ENCODE measurements at regions not wholly inside any gene's neighbourhood (a gene's known extent, or its start where the extent isn't known, plus 50 kb on each side); places are given as distances from the start of the nearest gene placed in this dataset.
A peak's percentile ranks its signal among the peaks of the same experiment; 100 is the strongest.

GRCh38 chr12:91918431-91918830 is 227.2 kb downstream of the BTG1 start:
- no peak for DNase-seq

GRCh38 chr12:91914701-91915100 is 230.9 kb downstream of the BTG1 start:
- no peak for DNase-seq

- peak; percentile 50 for DNase-seq
These were observed 232.0 kb downstream of the BTG1 start for GRCh38 chr12:91913651-91914050.

DNA sequence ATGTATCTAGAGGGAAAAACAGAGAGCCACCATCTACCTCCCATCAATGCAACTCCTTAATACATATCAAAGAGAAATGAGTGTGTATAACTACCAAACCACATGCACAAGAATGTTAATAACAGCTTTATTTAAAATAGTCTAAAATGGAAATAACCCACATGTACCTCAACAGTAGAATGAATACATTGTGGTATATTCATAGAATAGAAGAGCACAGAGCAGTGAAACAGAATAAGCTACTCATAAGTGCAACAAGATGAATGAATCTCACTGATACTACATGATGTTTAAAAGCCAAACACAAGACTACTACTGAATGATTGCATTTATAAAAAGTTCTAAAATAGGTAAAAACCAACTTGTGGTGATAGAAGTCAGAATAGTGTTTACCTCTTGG is 232.5 kb downstream of the BTG1 start:
- no peak for DNase-seq

DNA sequence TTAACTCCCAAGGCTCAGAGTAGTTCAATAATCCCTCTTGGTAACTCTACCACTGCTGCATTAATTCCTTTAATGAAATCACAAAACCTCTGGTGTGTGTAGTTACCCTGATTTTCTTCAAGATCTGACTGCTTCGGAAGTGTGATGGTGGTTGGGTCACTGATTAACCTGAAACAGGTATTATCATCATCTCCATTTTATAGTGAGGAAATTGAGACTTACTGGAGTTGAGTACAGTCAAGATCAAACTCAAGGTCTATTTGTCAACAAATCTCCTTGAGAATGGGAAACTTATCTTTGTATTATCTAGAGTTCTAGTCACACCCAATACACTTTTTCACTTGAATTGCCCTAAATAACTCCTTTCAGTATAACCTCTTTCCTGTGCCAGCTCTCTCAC is 233.5 kb downstream of the BTG1 start:
- DNase-seq: no peak

DNA sequence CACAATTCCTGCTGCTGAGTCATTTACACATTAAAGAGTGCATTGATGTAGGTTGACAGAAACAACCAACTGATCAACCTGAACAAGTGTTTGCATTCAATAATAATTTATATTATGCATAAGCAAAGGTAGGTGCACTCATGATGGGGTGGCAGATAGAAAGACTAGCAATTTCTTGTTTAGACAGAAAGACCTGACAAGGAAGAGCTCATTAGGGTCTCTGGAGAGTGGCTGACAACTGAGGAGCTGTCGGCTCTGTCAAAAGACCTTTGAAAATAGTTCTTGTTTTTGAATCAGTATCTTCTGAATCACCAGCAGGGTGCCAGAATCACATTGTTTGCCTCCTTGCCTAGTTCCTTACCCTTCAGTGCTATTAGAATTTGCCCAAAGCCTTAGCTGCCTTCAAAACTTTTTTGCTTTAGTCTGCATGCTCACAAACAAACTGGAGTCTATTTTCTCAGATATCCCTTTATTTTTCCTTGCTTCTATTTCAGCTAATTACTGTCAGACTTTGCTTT is 234.7 kb downstream of the BTG1 start:
- peak; percentile 16 for DNase-seq

DNA sequence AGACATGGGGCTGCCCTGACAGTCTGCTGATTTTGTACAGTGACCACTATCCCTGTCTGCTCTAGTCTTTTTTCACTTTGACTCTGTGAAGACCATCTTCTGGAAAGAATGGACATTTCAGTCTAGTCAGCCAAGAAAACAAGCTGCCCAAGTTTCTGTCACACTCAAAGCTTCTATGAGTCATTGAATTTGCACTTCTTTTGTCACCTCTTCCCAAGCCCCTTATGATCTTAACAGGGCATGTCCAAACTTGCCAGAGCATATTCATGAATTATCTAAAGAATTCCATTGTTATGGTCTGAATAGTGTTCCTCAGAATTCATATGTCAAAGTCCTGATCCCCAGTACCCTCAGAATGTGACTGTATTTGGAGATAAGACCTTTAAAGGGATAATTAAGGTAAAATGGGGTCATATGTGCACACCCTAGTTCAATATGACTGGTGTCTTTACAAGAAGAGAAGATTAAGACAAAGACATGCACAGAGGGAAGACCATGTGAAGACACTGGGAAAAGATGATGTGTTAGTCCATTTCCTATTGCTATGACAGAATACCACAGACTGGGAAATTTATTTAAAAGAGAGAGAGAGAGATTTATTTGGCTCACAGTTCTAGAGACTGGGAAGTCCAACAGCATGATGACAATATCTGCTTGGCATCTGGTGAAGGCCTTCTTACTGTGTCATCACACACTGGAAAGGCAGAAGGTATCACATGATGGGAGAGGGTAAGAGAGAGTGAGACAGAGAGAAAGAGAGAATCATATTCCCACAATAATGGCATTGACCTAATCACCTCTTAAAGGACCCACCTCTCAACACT is 242.6 kb downstream of the BTG1 start:
- peak; percentile 10 for DNase-seq

DNA sequence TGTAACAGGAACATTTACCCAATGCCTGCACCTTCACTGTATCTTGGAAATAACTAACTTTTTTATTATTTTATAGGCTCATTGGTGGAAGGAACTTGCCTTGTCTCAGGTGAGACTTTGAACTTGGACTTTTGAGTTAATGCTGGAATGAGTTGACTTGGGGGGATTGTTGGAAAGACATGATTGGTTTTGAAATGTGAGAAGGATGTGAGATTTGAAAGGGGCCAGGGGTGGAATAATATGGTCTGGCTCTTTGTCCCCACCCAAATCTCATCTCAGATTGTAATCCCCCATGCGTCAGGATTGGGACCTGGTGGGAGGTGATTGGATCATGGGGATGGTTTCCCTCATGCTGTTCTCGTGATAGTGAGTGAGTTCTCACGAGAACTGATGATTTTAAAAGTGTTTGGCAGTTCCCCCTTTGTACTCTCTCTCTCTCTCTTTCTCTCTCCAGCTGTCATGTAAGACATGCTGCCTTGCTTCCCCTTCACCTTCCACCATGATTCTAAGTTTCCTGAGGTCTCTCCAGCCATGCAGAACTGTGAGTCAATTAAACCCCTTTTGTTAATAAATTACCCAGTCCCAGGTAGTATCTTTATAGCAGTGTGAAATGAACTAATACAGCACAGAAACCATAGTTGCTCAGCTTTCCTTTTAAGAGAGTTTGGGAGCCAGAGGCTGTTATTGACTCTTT is 244.1 kb downstream of the BTG1 start:
- no peak for DNase-seq

- no peak for DNase-seq
These were observed 244.7 kb downstream of the BTG1 start for GRCh38 chr12:91900971-91901370.

DNA sequence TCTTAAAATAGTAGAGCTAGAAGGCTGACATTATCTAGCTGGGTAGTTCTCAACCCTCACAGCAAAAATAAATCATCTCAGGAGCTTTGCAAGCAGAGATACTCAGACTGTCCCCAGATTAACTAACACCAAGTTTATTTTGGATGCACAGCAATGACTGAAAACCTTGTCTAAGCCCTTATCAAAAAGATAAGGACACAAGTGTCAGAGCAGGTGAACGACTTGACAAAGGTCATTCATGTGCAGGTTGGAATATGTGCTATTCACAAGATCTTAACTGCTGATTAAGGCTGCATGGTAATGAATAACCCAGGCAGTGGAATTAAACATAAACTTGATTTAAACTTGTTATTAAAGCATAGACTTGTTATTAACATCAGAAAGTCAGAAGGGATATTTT is 246.6 kb downstream of the BTG1 start:
- no peak for DNase-seq

GRCh38 chr12:91897025-91897515 is 248.6 kb downstream of the BTG1 start:
- DNase-seq: no peak

DNA sequence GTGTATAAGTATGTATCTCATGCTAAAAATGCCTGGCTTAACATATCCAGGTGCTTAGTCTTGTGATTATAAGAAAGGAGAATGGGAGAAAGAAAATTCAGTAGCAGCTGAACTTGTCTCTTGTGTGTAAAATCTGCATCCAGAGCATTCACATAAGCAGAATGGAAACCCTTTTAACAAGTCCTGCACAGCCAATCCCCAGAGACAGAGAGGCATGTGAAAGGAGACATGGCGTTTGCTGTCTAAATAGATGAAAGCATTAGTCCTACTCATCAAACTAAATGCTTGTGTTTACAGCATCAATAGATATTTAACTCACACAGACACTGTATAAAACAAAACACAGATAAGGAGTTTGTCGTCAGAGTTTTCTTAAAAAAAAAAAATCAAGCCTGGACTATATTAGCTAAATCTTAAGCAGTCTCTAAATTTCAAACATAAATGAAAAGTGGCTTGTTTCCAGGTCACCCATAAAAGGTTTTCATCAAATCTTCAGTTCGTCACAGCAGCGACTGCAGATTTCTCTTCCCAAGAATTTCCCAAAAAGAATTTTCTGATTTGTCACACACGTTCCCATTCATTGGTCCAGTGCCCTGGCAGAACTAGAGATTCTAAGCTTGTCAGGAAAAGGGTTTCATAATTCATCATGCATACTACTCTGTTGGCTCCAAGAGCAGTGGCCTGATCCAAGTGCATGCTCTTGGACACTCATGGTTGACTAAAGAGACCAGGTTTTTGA is 249.2 kb downstream of the BTG1 start:
- DNase-seq: no peak

- no peak for DNase-seq
These were observed 250.7 kb downstream of the BTG1 start for GRCh38 chr12:91894911-91895310.

DNA sequence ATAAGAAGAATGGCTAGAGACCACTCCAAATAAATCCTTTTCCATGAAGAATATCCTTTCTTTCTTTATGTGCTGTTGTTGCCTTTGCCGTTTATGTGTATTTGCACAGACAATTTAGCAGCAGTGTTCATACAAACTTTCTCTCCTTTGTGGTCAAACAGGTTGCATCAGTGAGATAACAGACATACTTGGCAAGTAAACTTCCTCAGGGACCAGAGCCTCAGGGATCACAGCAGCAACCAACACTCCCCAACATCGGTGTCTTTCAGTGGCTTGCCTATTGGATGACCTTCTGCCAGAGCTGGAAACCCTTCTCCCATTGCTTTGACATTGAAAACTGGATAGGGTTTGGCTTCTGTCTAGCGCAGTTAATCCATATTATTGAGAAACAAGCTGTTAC is 252.2 kb downstream of the BTG1 start:
- DNase-seq: no peak

- DNase-seq: no peak
These were observed 253.4 kb downstream of the BTG1 start for GRCh38 chr12:91892081-91892855.

GRCh38 chr12:91890742-91891141 is 254.9 kb downstream of the BTG1 start:
- peak; percentile 38 for DNase-seq

DNA sequence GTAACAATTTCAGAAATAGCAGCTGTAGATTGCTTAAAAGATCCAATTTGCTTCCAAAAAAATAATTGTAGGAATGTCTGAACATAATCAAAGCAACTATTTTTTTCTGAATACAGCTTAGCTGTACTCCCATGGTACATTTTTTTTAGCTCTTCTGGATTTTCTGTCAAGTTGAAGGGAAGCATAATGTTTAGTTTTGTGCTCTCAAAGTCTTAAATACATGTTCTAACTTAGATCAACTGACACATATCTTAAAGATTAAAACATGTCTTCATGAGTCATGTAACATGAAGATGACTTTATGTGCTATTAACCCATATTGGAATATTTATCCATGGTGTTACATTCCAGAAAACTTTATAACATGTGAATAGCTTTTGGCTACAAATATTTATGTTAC is 255.7 kb downstream of the BTG1 start:
- no peak for DNase-seq

DNA sequence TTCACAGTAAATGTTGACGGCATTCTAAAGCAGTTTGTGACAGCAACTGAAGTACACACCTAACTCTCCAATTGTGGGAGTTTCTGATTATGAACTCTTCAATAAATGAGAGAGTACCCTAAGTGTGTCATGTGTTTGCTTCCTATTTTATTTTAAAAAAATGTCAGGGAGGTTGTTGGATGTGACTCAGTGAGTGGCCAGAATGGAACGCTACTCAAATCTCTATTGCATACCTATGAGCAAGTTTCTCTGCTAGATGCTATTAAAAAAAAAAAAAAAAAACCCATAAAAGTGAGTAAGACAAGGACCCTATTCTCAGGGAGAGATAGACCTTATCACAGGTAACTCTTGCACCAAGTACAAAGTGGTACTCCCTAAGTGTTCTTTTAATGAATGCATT is 256.6 kb downstream of the BTG1 start:
- DNase-seq: no peak

DNA sequence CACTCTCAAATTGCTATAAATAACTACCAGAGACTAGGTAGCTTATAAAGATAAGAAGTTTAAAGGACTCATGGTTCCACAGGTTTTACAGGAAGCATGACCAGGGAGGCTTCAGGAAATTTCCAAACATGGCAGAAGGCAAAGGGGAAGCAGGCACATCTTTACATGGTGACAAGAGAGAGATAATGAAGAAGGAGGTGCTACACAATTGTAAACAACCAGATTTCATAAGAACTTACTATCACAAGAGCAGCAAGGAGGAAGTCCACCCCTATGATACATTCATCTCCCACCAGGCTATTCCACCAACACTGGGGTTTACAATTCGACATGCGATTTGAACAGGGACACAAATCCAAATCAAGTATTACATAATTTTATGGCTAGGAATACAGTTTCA is 257.7 kb downstream of the BTG1 start:
- no peak for DNase-seq

DNA sequence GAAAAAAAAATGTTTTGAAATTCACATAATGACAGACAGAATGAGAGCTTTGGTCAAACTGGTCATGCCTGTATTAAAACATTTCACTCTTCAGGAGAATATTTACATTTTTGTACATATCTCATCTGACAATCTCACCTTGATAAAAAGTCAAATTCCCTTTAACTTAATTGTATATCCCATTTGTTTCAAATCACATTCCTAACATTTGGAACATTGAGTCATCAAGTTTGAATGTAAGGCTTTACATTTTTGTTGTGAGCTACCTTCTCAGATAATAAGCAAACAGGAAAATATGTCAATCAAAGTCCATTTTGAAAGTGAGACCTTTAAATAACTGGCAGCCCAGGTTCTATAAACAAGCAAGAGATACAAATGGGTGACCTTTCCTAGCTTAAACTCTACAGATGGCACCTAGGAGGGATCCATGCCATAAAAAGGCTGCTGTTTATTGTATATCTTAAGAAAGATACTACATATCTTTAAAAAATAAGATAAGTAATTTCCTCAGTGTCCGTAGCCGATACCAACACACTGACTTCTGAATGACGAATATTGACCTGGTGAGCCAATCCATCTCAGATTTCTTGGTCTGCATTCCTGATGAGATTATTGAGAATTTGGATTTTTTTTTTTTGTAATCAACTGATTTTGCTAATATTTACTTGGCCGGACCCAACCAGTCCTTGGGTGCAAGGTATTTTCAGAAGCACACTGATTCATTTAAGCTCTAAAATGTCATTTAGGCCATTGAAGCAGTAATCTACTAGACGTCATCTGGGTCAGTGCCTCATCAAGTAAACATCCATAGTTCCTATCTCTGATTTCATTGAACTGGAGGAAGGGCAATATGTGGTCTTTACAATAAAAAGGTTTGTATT is 259.6 kb downstream of the BTG1 start:
- DNase-seq: no peak

DNA sequence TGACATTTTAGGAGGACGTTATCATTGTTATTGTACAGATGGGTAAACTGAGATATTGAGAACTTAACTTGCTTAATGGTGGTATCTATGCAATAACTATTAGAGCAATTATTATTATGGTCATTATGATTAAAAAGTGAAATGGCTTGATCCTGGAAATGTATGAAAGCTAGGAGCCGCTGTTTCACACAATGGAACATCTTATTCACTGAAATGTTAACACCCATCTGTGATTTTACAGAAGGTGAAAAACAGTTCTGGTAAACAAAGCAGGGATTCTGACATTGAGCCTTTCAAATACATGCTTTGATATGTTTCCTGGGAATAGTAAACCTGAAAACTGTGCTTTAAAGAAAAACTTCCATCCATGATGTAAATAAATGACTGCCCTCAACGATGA is 261.4 kb downstream of the BTG1 start:
- DNase-seq: peak; percentile 27

All from dermis blood vessel endothelial cell (primary cell).